DOHH2 (cell line): ENCODE measurements at regions not wholly inside any gene's neighbourhood (a gene's known extent, or its start where the extent isn't known, plus 50 kb on each side); places are given as distances from the start of the nearest gene placed in this dataset.
"Not testable (repeated sequence)": the region's sequence is repeated elsewhere in the genome, so short reads cannot be mapped to it uniquely, and the experiment has no call there.

Experiments used
- H3F3A ChIP-seq: fragments of 200-600 bp; sonication (generic), shearing (Covaris generic); 2 replicates; pipeline ENCODE4 v1.6.0; 2016; ENCODE audit warnings: antibody characterized with exemption, mild to moderate bottlenecking; ENCODE audit not compliant: control insufficient read depth, insufficient read depth
- H3K27ac ChIP-seq: fragments of 200-600 bp; sonication (generic); 2 replicates; pipeline ENCODE4 v1.5.1; 2014; ENCODE audit warnings: low read depth, mild to moderate bottlenecking, low read length, moderate library complexity
- H3K27me3 ChIP-seq: fragments of 200-600 bp; sonication (generic); 2 replicates; pipeline ENCODE4 v1.6.1; 2014; ENCODE audit warnings: mild to moderate bottlenecking, low read length, mixed read lengths; ENCODE audit not compliant: control insufficient read depth
- H3K36me3 ChIP-seq: fragments of 200-600 bp; sonication (generic); 2 replicates; pipeline ENCODE4 v1.6.1; 2014; ENCODE audit warnings: mild to moderate bottlenecking, low read length, moderate library complexity, mixed read lengths; ENCODE audit not compliant: control insufficient read depth
- H3K4me1 ChIP-seq: fragments of 200-600 bp; sonication (generic); 2 replicates; pipeline ENCODE4 v1.6.1; 2014; ENCODE audit warnings: mild to moderate bottlenecking, low read length, mixed read lengths; ENCODE audit not compliant: control insufficient read depth
- H3K4me2 ChIP-seq: fragments of 200-600 bp; sonication (generic); 2 replicates; pipeline ENCODE4 v1.6.0; 2014; ENCODE audit warnings: mild to moderate bottlenecking, low read length, moderate library complexity
- H3K4me3 ChIP-seq: fragments of 200-600 bp; sonication (generic); 2 replicates; pipeline ENCODE4 v1.5.1; 2014; ENCODE audit warnings: mild to moderate bottlenecking, low read length, mixed read lengths
- H3K79me2 ChIP-seq: fragments of 200-600 bp; sonication (generic); 2 replicates; pipeline ENCODE4 v1.6.1; 2014; ENCODE audit warnings: mild to moderate bottlenecking, low read length, mixed read lengths; ENCODE audit not compliant: control insufficient read depth
- H3K9me2 ChIP-seq: fragments of 200-600 bp; sonication (generic); replicated peaks from 2 replicates; pipeline ENCODE4 v1.6.1; 2014; ENCODE audit warnings: mild to moderate bottlenecking, low read length, mixed read lengths; ENCODE audit not compliant: control insufficient read depth
- H3K9me3 ChIP-seq: fragments of 200-600 bp; sonication (generic); 2 replicates; pipeline ENCODE4 v1.6.1; 2014; ENCODE audit warnings: antibody characterized with exemption, low read length, mixed read lengths; ENCODE audit not compliant: control insufficient read depth, insufficient read depth
- H4K20me1 ChIP-seq: fragments of 200-600 bp; sonication (generic); 2 replicates; pipeline ENCODE4 v1.6.0; 2014; ENCODE audit warnings: low read depth, mild to moderate bottlenecking, antibody characterized with exemption, low read length, moderate library complexity; ENCODE audit not compliant: control insufficient read depth, insufficient read depth
- EZH2phosphoT487 ChIP-seq: fragments of 200-600 bp; sonication (generic); IDR thresholded peaks from 2 replicates; pipeline ENCODE4 v1.6.1; 2017; ENCODE audit warnings: borderline replicate concordance, mild to moderate bottlenecking, antibody characterized with exemption, low read length, moderate library complexity, mixed read lengths
- TF ChIP-seq, protein P1 (sequence below): fragments of 200-600 bp; sonication (generic); IDR thresholded peaks from one replicate; pipeline ENCODE4 v1.5.1; 2014; ENCODE audit warnings: antibody characterized with exemption, mild to moderate bottlenecking, low read depth, low read length; ENCODE audit not compliant: poor library complexity, severe bottlenecking

DNA sequence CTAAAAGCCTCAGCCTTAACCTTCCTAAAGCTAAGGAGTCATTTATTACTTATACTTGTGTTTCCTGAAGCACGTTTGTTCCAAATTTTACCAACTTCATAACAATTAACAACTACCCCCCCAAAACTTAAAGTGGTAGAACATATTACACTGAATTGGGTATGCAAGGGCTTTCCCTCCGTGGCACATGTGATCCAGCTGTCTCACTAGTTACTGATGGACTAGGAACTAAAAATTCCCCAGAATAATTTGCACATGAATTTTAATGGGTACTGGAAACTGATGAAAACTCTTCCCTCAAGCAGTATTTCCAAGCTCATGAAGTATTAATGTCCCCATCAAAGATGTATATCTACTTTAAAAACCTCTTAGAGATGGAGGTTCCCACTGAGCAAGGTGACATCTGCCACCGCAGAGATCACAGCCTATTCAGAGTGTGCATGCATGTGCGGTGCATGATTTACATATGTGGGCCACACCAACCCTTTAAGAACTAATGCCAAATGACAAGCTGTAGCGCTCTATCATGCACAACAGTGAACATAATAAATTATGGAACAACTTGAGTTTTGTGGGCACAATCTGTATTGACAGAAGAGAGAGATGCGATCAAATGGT is 139.9 kb upstream of the ADCY1 start:
- H4K20me1 ChIP-seq, result no peaks in the 10 kb centered on the region
- H3K36me3 ChIP-seq, result no peaks in the 10 kb centered on the region
- no peaks in the 10 kb centered on the region for H3K4me1 ChIP-seq
- H3K27me3 ChIP-seq, result no peaks in the 10 kb centered on the region
- no peaks in the 10 kb centered on the region for H3F3A ChIP-seq
- no peak overlapping the region for H3K27ac ChIP-seq
- no peak overlapping the region for H3K4me3 ChIP-seq
- no peaks in the 10 kb centered on the region for H3K9me2 ChIP-seq
- TF ChIP-seq, protein P1, sequence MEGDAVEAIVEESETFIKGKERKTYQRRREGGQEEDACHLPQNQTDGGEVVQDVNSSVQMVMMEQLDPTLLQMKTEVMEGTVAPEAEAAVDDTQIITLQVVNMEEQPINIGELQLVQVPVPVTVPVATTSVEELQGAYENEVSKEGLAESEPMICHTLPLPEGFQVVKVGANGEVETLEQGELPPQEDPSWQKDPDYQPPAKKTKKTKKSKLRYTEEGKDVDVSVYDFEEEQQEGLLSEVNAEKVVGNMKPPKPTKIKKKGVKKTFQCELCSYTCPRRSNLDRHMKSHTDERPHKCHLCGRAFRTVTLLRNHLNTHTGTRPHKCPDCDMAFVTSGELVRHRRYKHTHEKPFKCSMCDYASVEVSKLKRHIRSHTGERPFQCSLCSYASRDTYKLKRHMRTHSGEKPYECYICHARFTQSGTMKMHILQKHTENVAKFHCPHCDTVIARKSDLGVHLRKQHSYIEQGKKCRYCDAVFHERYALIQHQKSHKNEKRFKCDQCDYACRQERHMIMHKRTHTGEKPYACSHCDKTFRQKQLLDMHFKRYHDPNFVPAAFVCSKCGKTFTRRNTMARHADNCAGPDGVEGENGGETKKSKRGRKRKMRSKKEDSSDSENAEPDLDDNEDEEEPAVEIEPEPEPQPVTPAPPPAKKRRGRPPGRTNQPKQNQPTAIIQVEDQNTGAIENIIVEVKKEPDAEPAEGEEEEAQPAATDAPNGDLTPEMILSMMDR, result no peak
- TF ChIP-seq EZH2phosphoT487, result no peak
- H3K4me2 ChIP-seq, result no peak overlapping the region
- H3K9me3 ChIP-seq, result no peaks in the 10 kb centered on the region
- no peaks in the 10 kb centered on the region for H3K79me2 ChIP-seq

DNA sequence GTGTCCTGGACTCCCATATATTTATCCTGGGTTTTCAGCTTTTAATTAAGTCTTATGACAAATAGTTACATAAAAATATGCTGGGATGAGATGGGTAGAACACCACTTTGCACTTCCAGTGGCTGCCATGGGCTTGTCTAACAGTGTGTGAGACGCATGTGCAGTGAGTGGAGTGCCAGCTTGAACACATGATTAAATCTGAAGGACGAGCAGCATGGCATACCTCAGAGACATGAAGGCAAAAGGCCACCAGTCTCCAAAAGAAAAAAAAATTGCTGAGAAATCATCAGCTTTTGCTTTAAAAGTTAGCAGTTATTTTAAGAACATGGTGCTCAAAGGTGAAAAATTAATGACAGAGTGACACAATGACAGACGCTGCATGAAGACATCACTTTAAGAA is 139.0 kb upstream of the ADCY1 start:
- Histone ChIP-seq H3K4me3 (no peak overlapping the region), H3K79me2 (no peaks in the 10 kb centered on the region), H3K4me2 (no peak overlapping the region), H3K27ac (no peak overlapping the region), H3K9me3 (no peaks in the 10 kb centered on the region), H3F3A (no peaks in the 10 kb centered on the region), H3K9me2 (no peaks in the 10 kb centered on the region), H3K27me3 (no peaks in the 10 kb centered on the region), H3K36me3 (no peaks in the 10 kb centered on the region), H4K20me1 (no peaks in the 10 kb centered on the region), H3K4me1 (no peaks in the 10 kb centered on the region)
- TF ChIP-seq, protein P1, result no peak
- TF ChIP-seq EZH2phosphoT487, result no peak

DNA sequence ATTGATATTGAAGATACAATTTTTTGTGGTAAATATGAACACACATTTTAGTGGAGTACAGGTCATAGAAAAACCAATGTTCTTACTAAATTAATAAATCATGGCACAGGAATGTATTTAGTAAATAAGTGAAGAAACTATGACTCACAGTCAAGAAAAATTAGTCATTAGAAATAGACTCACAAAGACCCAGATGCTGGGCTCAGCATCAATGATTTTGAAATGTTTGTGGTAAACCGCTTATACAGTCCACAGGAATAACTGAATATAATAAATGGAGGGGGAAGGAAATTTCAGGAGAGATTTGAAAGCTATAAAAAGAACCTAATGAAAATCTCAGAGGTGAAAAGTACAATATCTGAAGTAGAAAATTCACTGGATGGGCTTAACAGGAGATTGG is 138.3 kb upstream of the ADCY1 start:
- Histone ChIP-seq H3K79me2 (no peaks in the 10 kb centered on the region), H3K4me2 (no peak overlapping the region), H3K9me2 (no peaks in the 10 kb centered on the region), H3K9me3 (no peaks in the 10 kb centered on the region), H3K4me1 (no peaks in the 10 kb centered on the region), H3K4me3 (no peak overlapping the region), H3K27me3 (no peaks in the 10 kb centered on the region), H4K20me1 (no peaks in the 10 kb centered on the region), H3K27ac (no peak overlapping the region), H3F3A (no peaks in the 10 kb centered on the region), H3K36me3 (no peaks in the 10 kb centered on the region)
- TF ChIP-seq, protein P1, result no peak
- TF ChIP-seq EZH2phosphoT487, result no peak

DNA sequence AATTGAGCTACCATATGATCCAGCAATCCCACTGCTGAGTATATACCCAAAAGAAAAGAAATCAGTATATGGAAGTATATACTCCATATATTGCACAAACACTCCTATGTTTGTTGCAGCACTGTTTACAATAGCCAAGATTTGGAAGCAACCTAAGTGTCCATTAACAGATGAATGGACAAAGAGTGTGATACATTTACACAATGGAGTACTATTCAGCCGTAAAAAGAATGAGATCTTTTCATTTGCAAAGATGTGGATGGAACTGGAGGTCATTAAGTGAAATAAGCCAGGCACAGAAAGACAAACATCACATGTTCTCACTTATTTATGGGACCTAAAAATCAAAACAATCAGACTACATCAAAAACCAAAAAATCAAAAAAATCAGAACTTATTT is 133.4 kb upstream of the ADCY1 start:
- not testable (repeated sequence) for H3K4me3 ChIP-seq, H3K79me2 ChIP-seq

More for the DNA sequence above, 133.4 kb upstream of the ADCY1 start:
- H4K20me1 ChIP-seq, H3K4me1 ChIP-seq, H3K9me2 ChIP-seq, H3K36me3 ChIP-seq, H3F3A ChIP-seq, H3K27me3 ChIP-seq, H3K4me2 ChIP-seq, H3K9me3 ChIP-seq, H3K27ac ChIP-seq: not testable (repeated sequence)
